ENCODE measurements at regions not wholly inside any gene's neighbourhood (a gene's known extent, or its start where the extent isn't known, plus 50 kb on each side); places are given as distances from the start of the nearest gene placed in this dataset.
"Not testable (repeated sequence)": the region's sequence is repeated elsewhere in the genome, so short reads cannot be mapped to it uniquely, and the experiment has no call there.

GRCh38 chr20:29516847-29517246 lies 1740.6 kb upstream of the DEFB115 start:
- H3K4me3 Mint-ChIP-seq, ATAC-seq, H3K27me3 Mint-ChIP-seq, H3K27ac Mint-ChIP-seq, H3K4me1 Mint-ChIP-seq, DNase-seq: not testable (repeated sequence)
- H3K9me3 Mint-ChIP-seq, result peaks cover 12 to 31% of the 10 kb centered on the region in 2 donors

- H3K9me3 Mint-ChIP-seq, ATAC-seq, H3K27ac Mint-ChIP-seq, H3K27me3 Mint-ChIP-seq, H3K4me3 Mint-ChIP-seq, DNase-seq, H3K4me1 Mint-ChIP-seq: not testable (repeated sequence)
These were observed 1737.7 kb upstream of the DEFB115 start for GRCh38 chr20:29519610-29520241.

- ATAC-seq, H3K4me1 Mint-ChIP-seq, H3K4me3 Mint-ChIP-seq, H3K9me3 Mint-ChIP-seq, H3K27me3 Mint-ChIP-seq, DNase-seq, H3K27ac Mint-ChIP-seq: not testable (repeated sequence)
These were observed 1723.8 kb upstream of the DEFB115 start for GRCh38 chr20:29533566-29534177.

- not testable (repeated sequence) for H3K27ac Mint-ChIP-seq, H3K27me3 Mint-ChIP-seq, H3K4me1 Mint-ChIP-seq, ATAC-seq, DNase-seq, H3K4me3 Mint-ChIP-seq
- peaks cover 0 to 13% of the 10 kb centered on the region in 2 donors for H3K9me3 Mint-ChIP-seq
These were observed 1690.4 kb upstream of the DEFB115 start for GRCh38 chr20:29566901-29567635.

DNA sequence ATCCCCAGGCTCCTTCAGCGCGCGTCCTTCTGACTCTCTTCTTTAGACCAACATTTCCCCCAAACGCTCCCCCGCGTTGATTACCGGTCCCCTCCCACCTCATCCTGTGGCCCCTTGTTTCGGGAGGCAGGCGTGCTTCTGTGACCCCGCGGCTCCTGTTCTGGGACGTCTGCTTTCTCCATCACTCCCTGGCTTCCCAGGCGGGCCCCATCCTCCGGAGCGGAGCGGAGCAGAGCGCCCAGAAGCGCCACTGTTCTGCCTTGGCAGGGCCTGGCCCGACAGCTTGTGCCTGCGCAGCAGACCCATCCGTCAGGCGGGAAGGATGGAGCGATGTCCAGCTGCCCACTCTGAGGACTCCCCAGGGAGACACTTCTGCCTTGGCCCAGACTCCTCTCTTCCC lies 1689.8 kb upstream of the DEFB115 start:
- not testable (repeated sequence) for DNase-seq, H3K4me1 Mint-ChIP-seq, ATAC-seq, H3K27me3 Mint-ChIP-seq, H3K27ac Mint-ChIP-seq, H3K4me3 Mint-ChIP-seq
- peaks cover 0 to 16% of the 10 kb centered on the region in 2 donors for H3K9me3 Mint-ChIP-seq

GRCh38 chr20:29570126-29570525 lies 1687.3 kb upstream of the DEFB115 start:
- DNase-seq, H3K27me3 Mint-ChIP-seq, H3K27ac Mint-ChIP-seq, H3K4me3 Mint-ChIP-seq, ATAC-seq, H3K4me1 Mint-ChIP-seq: not testable (repeated sequence)
- H3K9me3 Mint-ChIP-seq, result peaks cover 0 to 20% of the 10 kb centered on the region in 2 donors

GRCh38 chr20:29589530-29589929 lies 1667.9 kb upstream of the DEFB115 start:
- not testable (repeated sequence) for H3K4me1 Mint-ChIP-seq, H3K27me3 Mint-ChIP-seq, H3K4me3 Mint-ChIP-seq, H3K9me3 Mint-ChIP-seq, DNase-seq, ATAC-seq, H3K27ac Mint-ChIP-seq

GRCh38 chr20:29604163-29604562 lies 1653.3 kb upstream of the DEFB115 start:
- not testable (repeated sequence) for H3K27ac Mint-ChIP-seq, H3K27me3 Mint-ChIP-seq, H3K4me3 Mint-ChIP-seq, DNase-seq, H3K4me1 Mint-ChIP-seq, ATAC-seq
- H3K9me3 Mint-ChIP-seq, result peaks cover 4 to 13% of the 10 kb centered on the region in 2 donors

DNA sequence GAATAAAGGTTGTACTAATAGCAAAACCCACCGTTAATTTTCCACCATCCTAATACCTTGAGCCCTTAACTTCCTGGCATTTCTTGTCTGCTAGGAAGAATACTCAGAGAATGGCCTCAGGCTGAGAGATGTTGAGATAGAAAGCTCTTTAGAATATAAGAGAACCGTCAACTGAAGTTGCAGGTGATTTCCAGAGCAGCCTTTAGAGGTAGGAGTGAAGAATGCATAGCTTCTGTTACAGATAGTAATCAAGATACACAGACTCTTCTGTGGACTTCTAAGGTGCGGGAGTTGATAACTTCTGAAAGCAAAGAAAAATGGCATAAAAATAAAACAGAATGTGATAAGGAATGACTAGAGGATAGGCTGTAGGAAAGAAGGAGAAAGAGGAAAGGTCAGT lies 1651.3 kb upstream of the DEFB115 start:
- H3K4me1 Mint-ChIP-seq, H3K27me3 Mint-ChIP-seq, ATAC-seq, DNase-seq, H3K27ac Mint-ChIP-seq, H3K4me3 Mint-ChIP-seq: not testable (repeated sequence)
- H3K9me3 Mint-ChIP-seq, result peaks cover 0 to 13% of the 10 kb centered on the region in 2 donors

GRCh38 chr20:29629395-29629794 lies 1628.1 kb upstream of the DEFB115 start:
- not testable (repeated sequence) for H3K27ac Mint-ChIP-seq, H3K4me1 Mint-ChIP-seq, H3K4me3 Mint-ChIP-seq, DNase-seq, H3K27me3 Mint-ChIP-seq, ATAC-seq
- H3K9me3 Mint-ChIP-seq, result peaks cover 5 to 27% of the 10 kb centered on the region in 2 donors
